Cardiac muscle cell (in vitro differentiated cells and primary cell): ENCODE measurements at regions not wholly inside any gene's neighbourhood (a gene's known extent, or its start where the extent isn't known, plus 50 kb on each side); places are given as distances from the start of the nearest gene placed in this dataset.

ENCODE experiments used
- DNase-seq, 2 donors: peaks; one replicate each; pipeline versions ENCODE4 v3.0.0 to v3.0.0-alpha.2; 2010 to 2017; ENCODE audit warnings: low read depth in 1 of 2, low spot score in 1 of 2
- H3K27ac ChIP-seq: fragments of 200-600 bp; sonication (generic); 2 replicates; pipeline ENCODE4 v1.5.1; 2016
- H3K27me3 ChIP-seq: fragments of 200-600 bp; sonication (generic); 2 replicates; pipeline ENCODE4 v1.6.0; 2016; ENCODE audit warnings: control low read depth
- H3K36me3 ChIP-seq: fragments of 200-600 bp; sonication (generic); 2 replicates; pipeline ENCODE4 v1.5.1; 2016; ENCODE audit warnings: control low read depth
- H3K4me1 ChIP-seq: fragments of 200-600 bp; sonication (generic); 2 replicates; pipeline ENCODE4 v1.8.1; 2017; ENCODE audit warnings: low read depth, mild to moderate bottlenecking, mixed run types
- H3K4me3 ChIP-seq: fragments of 200-600 bp; sonication (generic); 2 replicates; pipeline ENCODE4 v1.5.1; 2016; ENCODE audit warnings: mild to moderate bottlenecking
- H3K9me3 ChIP-seq: fragments of 200-600 bp; sonication (generic); 2 replicates; pipeline ENCODE4 v1.5.1; 2017; ENCODE audit warnings: low read depth, mild to moderate bottlenecking, control low read depth
- CTCF ChIP-seq: IDR thresholded peaks from 2 replicates; pipeline ENCODE4 v1.5.1; 2012; ENCODE audit warnings: low read depth, mild to moderate bottlenecking, low read length

- no peaks in the 10 kb centered on the region for H3K27me3 ChIP-seq
- no peaks in the 10 kb centered on the region for H3K36me3 ChIP-seq
- no peak overlapping the region for H3K27ac ChIP-seq
- TF ChIP-seq CTCF, result no peak
- no peak for DNase-seq
- no peak overlapping the region for H3K4me3 ChIP-seq
- H3K9me3 ChIP-seq, result no peaks in the 10 kb centered on the region
- peaks cover 3% of the 10 kb centered on the region for H3K4me1 ChIP-seq
Measured at GRCh38 chr3:10555263-10555662, 49.9 kb upstream of the ATP2B2 start.

GRCh38 chr3:10556312-10556711, 50.9 kb upstream of the ATP2B2 start:
- H3K9me3 ChIP-seq, result no peaks in the 10 kb centered on the region
- no peak for DNase-seq
- no peak for TF ChIP-seq CTCF
- H3K27ac ChIP-seq, result no peak overlapping the region
- H3K27me3 ChIP-seq, result peaks cover 6% of the 10 kb centered on the region
- H3K4me3 ChIP-seq, result no peak overlapping the region
- H3K4me1 ChIP-seq, result peaks cover 3% of the 10 kb centered on the region
- H3K36me3 ChIP-seq, result no peaks in the 10 kb centered on the region

GRCh38 chr3:10557250-10557649, 51.9 kb upstream of the ATP2B2 start:
- Histone ChIP-seq H3K4me3 (no peak overlapping the region), H3K27ac (no peak overlapping the region), H3K4me1 (peaks cover 3% of the 10 kb centered on the region), H3K36me3 (no peaks in the 10 kb centered on the region), H3K27me3 (peaks cover 7% of the 10 kb centered on the region), H3K9me3 (no peaks in the 10 kb centered on the region)
- no peak for TF ChIP-seq CTCF
- no peak for DNase-seq

GRCh38 chr3:10557781-10558373, 52.5 kb upstream of the ATP2B2 start:
- Histone ChIP-seq H3K4me3 (no peak overlapping the region), H3K36me3 (no peaks in the 10 kb centered on the region), H3K27ac (no peak overlapping the region), H3K4me1 (peaks cover 3% of the 10 kb centered on the region), H3K27me3 (peaks cover 7% of the 10 kb centered on the region), H3K9me3 (no peaks in the 10 kb centered on the region)
- no peak for TF ChIP-seq CTCF
- peak in 1 of 2 donors; percentile 7 for DNase-seq

- TF ChIP-seq CTCF, result no peak
- H3K27me3 ChIP-seq, result peaks cover 10% of the 10 kb centered on the region
- H3K27ac ChIP-seq, result no peak overlapping the region
- no peak for DNase-seq
- peaks cover 3% of the 10 kb centered on the region for H3K4me1 ChIP-seq
- H3K4me3 ChIP-seq, result no peak overlapping the region
- no peaks in the 10 kb centered on the region for H3K9me3 ChIP-seq
- H3K36me3 ChIP-seq, result no peaks in the 10 kb centered on the region
Measured at GRCh38 chr3:10558736-10559135, 53.4 kb upstream of the ATP2B2 start.
